ENCODE measurements at regions not wholly inside any gene's neighbourhood (a gene's known extent, or its start where the extent isn't known, plus 50 kb on each side); places are given as distances from the start of the nearest gene placed in this dataset.

- peaks cover 15% of the 10 kb centered on the region for H3K27me3 Mint-ChIP-seq (ENCODE audit: low read depth)
- ChIA-PET CTCF (interaction anchor here (0.8 to 1.2 kb wide), 2 partner anchors 64 to 386 kb away, joined by 3 to 4 read pairs; no protein-coding TSS in a partner anchor), POLR2A (no interaction called here)
- ATAC-seq: no peak
- H3K9me3 Mint-ChIP-seq: no peaks in the 10 kb centered on the region
- peaks cover 10% of the 10 kb centered on the region for H3K4me1 Mint-ChIP-seq
- no peaks in the 10 kb centered on the region for H3K36me3 Mint-ChIP-seq
- H3K4me3 Mint-ChIP-seq: no peak overlapping the region
- TF ChIP-seq CREB1 (CRISPR knock-in tag; IDR thresholded peaks at IDR 0.05) (no peak), FOXP1 (CRISPR knock-in tag; IDR thresholded peaks at IDR 0.05; ENCODE audit: borderline replicate concordance) (no peak), E2F1 (CRISPR knock-in tag; IDR thresholded peaks at IDR 0.05) (no peak), CDX4 (CRISPR knock-in tag; IDR thresholded peaks at IDR 0.05; ENCODE audit: borderline replicate concordance) (no peak), ZNF512 (CRISPR knock-in tag; IDR thresholded peaks at IDR 0.05; ENCODE audit: borderline replicate concordance) (no peak), ZSCAN18 (CRISPR knock-in tag; IDR thresholded peaks at IDR 0.05) (no peak), AFF4 (CRISPR knock-in tag; IDR thresholded peaks at IDR 0.05; ENCODE audit: borderline replicate concordance) (no peak), ZNF425 (CRISPR knock-in tag; conservative IDR thresholded peaks at IDR 0.05) (no peak), CBFB (CRISPR knock-in tag; IDR thresholded peaks at IDR 0.05; ENCODE audit: low read depth) (no peak), ELF4 (CRISPR knock-in tag; IDR thresholded peaks at IDR 0.05; ENCODE audit: low read depth) (no peak)
- DNase-seq (ENCODE audit: low spot score): no peak
- no peak overlapping the region for H3K27ac Mint-ChIP-seq
These were observed 99.0 kb upstream of the KAZN start for GRCh38 chr1:14499312-14500040.

GRCh38 chr1:14500041-14500440, 98.4 kb upstream of the KAZN start:
- no peak overlapping the region for H3K27ac Mint-ChIP-seq
- CTCF ChIA-PET: interaction anchor here (0.8 to 1.2 kb wide), 2 partner anchors 65 to 386 kb away, joined by 3 to 4 read pairs; no protein-coding TSS in a partner anchor
- ATAC-seq (no peak), DNase-seq (ENCODE audit: low spot score) (no peak)
- H3K36me3 Mint-ChIP-seq: no peaks in the 10 kb centered on the region
- peaks cover 12% of the 10 kb centered on the region for H3K4me1 Mint-ChIP-seq
- POLR2A ChIA-PET: no interaction called here
- H3K9me3 Mint-ChIP-seq: no peaks in the 10 kb centered on the region
- H3K27me3 Mint-ChIP-seq (ENCODE audit: low read depth): peaks cover 15% of the 10 kb centered on the region
- H3K4me3 Mint-ChIP-seq: no peak overlapping the region
- TF ChIP-seq MXD4 (CRISPR knock-in tag; IDR thresholded peaks at IDR 0.05; ENCODE audit: borderline replicate concordance): no peak
- no peak for TF ChIP-seq MAX (CRISPR knock-in tag; IDR thresholded peaks at IDR 0.05)
- TF ChIP-seq ZNF219 (CRISPR knock-in tag; IDR thresholded peaks at IDR 0.05; ENCODE audit: borderline replicate concordance): no peak
- TF ChIP-seq JAZF1 (CRISPR knock-in tag; IDR thresholded peaks at IDR 0.05): no peak
- no peak for TF ChIP-seq CREB1 (CRISPR knock-in tag; IDR thresholded peaks at IDR 0.05)
- TF ChIP-seq ATF1 (CRISPR knock-in tag; IDR thresholded peaks at IDR 0.05): no peak
- TF ChIP-seq TP53 (CRISPR knock-in tag; IDR thresholded peaks at IDR 0.05): no peak
- no peak for TF ChIP-seq RELA (CRISPR knock-in tag; IDR thresholded peaks at IDR 0.05; ENCODE audit: borderline replicate concordance)
- no peak for TF ChIP-seq NR2C2 (CRISPR knock-in tag; IDR thresholded peaks at IDR 0.05)
- TF ChIP-seq NFATC4 (CRISPR knock-in tag; IDR thresholded peaks at IDR 0.05): no peak
- no peak for TF ChIP-seq ATF3 (CRISPR knock-in tag; conservative IDR thresholded peaks at IDR 0.05)
